ENCODE measurements at regions not wholly inside any gene's neighbourhood (a gene's known extent, or its start where the extent isn't known, plus 50 kb on each side); places are given as distances from the start of the nearest gene placed in this dataset.

- DNase-seq (ENCODE audit: low read depth): no peak
- no peak overlapping the region for H3K4me3 ChIP-seq (ENCODE audit: low read depth, low read length)
- TF ChIP-seq, protein P1, sequence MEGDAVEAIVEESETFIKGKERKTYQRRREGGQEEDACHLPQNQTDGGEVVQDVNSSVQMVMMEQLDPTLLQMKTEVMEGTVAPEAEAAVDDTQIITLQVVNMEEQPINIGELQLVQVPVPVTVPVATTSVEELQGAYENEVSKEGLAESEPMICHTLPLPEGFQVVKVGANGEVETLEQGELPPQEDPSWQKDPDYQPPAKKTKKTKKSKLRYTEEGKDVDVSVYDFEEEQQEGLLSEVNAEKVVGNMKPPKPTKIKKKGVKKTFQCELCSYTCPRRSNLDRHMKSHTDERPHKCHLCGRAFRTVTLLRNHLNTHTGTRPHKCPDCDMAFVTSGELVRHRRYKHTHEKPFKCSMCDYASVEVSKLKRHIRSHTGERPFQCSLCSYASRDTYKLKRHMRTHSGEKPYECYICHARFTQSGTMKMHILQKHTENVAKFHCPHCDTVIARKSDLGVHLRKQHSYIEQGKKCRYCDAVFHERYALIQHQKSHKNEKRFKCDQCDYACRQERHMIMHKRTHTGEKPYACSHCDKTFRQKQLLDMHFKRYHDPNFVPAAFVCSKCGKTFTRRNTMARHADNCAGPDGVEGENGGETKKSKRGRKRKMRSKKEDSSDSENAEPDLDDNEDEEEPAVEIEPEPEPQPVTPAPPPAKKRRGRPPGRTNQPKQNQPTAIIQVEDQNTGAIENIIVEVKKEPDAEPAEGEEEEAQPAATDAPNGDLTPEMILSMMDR (IDR thresholded peaks at IDR 0.05; ENCODE audit: insufficient read depth, low read length): no peak
Observed at GRCh38 chr15:46660096-46660842, 1025.4 kb downstream of the SQOR start.

DNA sequence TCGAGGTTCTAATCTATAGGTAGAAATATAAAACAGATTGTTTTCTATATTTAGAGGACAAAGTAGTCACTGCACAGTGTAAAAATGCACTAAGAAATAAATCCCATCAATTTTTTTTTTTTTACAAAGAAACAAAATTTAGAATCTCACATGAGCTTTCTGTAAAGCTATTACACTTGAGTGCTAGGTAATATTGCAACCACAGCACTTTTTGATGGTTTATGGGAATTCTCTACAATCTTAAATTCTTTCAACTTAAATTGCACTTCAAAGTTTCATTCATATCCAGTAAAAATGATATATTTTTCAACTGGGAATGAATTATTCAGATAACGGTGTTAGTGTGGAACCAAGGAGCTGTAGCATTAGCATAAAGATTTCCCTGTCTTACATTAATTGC, 1035.4 kb downstream of the SQOR start:
- TF ChIP-seq, protein P1 (IDR thresholded peaks at IDR 0.05; ENCODE audit: insufficient read depth, low read length): no peak
- no peak for DNase-seq (ENCODE audit: low read depth)
- no peak overlapping the region for H3K4me3 ChIP-seq (ENCODE audit: low read depth, low read length)

DNA sequence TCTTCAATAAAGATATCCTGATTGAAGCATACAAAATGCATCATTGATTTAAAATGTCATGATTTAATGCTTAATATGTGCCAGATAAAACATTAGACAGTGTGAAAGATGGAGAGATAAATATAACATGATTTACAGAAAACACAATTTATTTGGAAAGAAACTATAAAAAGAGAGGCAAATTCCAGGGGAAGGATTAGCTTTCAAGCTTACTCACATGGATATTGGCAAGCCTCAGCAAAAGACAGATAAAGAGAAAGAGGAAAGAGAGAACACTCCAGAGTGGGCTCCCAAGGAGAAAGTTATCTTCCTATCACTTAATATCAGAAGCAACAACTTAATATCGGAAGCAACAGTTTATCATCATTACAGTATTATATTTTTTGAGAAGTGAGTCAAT, 1036.5 kb downstream of the SQOR start:
- DNase-seq (ENCODE audit: low read depth): no peak
- H3K4me3 ChIP-seq (ENCODE audit: low read depth, low read length): no peak overlapping the region
- TF ChIP-seq, protein P1 (IDR thresholded peaks at IDR 0.05; ENCODE audit: insufficient read depth, low read length): no peak

- H3K4me3 ChIP-seq (ENCODE audit: low read depth, low read length): no peak overlapping the region
- TF ChIP-seq, protein P1 (IDR thresholded peaks at IDR 0.05; ENCODE audit: insufficient read depth, low read length): no peak
- DNase-seq (ENCODE audit: low read depth): no peak
Observed at GRCh38 chr15:46672041-46672440, 1037.2 kb downstream of the SQOR start.

DNA sequence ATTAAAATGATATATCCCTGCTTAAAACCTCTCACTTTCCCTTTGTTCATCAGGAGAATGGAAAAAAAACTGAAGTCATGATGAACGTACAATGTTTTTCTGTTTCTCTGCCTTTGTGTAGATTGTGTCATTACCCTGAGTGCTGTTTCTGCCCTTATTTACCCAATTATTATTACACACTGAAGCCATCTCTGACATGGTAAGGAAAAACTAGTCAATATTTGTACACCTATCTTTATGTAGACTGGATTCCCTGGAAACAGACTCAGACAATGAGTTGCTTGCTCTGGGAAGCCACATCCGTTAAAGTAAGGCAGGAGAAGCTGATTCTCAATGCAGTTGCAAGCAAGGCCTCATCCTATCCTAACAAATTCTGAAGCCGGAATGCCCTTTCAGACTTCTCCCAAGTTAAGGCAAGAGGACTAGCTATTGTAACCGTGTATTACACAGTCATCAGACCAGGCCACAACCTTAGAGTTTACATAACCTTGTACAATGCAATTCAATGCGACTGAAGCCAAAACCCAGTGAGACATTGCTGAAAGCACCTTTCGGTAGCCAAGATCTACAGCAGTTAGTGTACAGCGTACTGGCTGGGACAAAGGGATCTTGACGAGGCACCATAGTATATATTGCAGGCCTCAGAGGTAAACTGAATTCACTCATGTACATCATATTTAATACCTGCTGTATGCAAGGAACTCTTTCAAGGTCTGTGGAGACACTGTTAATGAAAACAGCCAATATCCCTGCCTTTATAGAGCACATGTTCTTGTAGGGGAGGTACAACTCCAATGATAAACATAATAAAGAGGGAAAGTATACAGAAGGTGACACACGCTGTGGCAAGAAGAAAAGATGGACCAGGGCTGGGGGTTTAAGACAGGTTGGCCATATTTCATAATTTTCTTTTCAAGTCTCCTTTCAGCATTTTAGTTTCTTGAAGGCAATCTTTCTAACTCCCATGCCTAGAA, 1040.8 kb upstream of the SEMA6D start:
- no peak for DNase-seq (ENCODE audit: low read depth)
- TF ChIP-seq, protein P1 (IDR thresholded peaks at IDR 0.05; ENCODE audit: insufficient read depth, low read length): no peak
- no peak overlapping the region for H3K4me3 ChIP-seq (ENCODE audit: low read depth, low read length)

DNA sequence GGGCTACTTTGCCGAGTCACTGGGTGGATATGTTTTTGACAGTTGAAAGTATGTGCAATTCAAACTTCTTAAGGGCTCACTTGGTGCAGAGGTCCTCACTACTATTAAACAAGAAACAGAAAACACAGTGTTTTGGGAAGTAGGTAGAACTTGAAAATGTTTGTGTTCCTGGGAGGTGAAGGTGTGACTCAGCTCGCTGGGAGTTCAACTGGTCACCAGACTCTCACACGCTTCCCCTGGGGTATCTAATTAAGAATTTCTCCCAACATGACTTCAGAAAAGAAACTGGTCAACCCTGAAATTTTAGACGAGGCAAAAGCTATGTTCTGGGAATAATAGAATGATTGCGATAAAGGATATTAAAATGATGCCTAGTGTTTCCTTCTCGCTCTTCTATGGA, 1039.8 kb upstream of the SEMA6D start:
- TF ChIP-seq, protein P1 (IDR thresholded peaks at IDR 0.05; ENCODE audit: insufficient read depth, low read length): no peak
- no peak for DNase-seq (ENCODE audit: low read depth)
- H3K4me3 ChIP-seq (ENCODE audit: low read depth, low read length): no peak overlapping the region

Measured in fibroblast of the aortic adventitia (primary cell).